ENCODE measurements at regions not wholly inside any gene's neighbourhood (a gene's known extent, or its start where the extent isn't known, plus 50 kb on each side); places are given as distances from the start of the nearest gene placed in this dataset.
"Not testable (repeated sequence)": the region's sequence is repeated elsewhere in the genome, so short reads cannot be mapped to it uniquely, and the experiment has no call there.

- H3K27me3 ChIP-seq (ENCODE audit: insufficient read depth, low read length): no peaks in the 10 kb centered on the region
- no peak overlapping the region for H3K4me3 ChIP-seq (ENCODE audit: insufficient read depth, low read depth, low read length)
Observed at GRCh38 chr13:49855930-49856329, 63.4 kb upstream of the KPNA3 start.

DNA sequence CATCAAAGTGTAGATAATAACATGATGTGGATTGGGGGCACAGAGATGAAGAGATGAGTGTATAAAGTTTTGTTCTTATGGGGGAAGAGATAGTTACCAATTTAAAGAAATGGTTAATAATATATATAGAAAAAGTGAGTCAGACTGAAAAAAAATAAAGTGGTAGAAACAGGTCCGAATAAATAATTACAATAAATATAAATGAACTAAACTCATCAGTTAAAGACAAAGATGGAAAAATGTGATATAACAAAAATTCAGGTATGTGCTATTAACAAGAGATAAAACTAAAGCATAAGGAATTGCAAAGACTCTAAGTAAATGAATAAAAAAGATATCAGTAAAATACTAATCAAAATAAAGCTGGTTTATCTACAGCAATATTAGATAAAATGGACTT is 61.1 kb upstream of the KPNA3 start:
- Histone ChIP-seq H2AFZ (ENCODE audit: low read depth, low read length) (no peak overlapping the region), H3K9ac (ENCODE audit: low read length) (no peak overlapping the region), H3K4me2 (ENCODE audit: low read length) (no peak overlapping the region), H4K20me1 (ENCODE audit: insufficient read depth, low read length) (no peaks in the 10 kb centered on the region), H3K36me3 (ENCODE audit: insufficient read depth, low read length) (no peaks in the 10 kb centered on the region), H3K27me3 (ENCODE audit: insufficient read depth, low read length) (no peaks in the 10 kb centered on the region), H3K4me1 (ENCODE audit: insufficient read depth, low read length) (peaks cover 6% of the 10 kb centered on the region), H3K79me2 (ENCODE audit: insufficient read depth, low read length) (no peaks in the 10 kb centered on the region), H3K4me3 (ENCODE audit: insufficient read depth, low read depth, low read length) (no peak overlapping the region), H3K9me3 (ENCODE audit: insufficient read depth, low read depth, low read length) (peaks cover 8% of the 10 kb centered on the region), H3K27ac (ENCODE audit: low read depth, low read length) (no peak overlapping the region)
- FAIRE-seq: no peak
- TF ChIP-seq CTCF (IDR thresholded peaks at IDR 0.05; ENCODE audit: insufficient read depth, low read depth, low read length) (no peak), EZH2 (IDR thresholded peaks at IDR 0.05; ENCODE audit: insufficient read depth, low read length) (no peak)
- no peak for DNase-seq (ENCODE audit: low read depth)
- H3K36me3 Mint-ChIP-seq (ENCODE audit: low read depth, unreplicated experiment): no peaks in the 10 kb centered on the region
- peaks cover 4% of the 10 kb centered on the region for H3K9me3 Mint-ChIP-seq (ENCODE audit: unreplicated experiment)
- peaks cover 8% of the 10 kb centered on the region for H3K4me1 Mint-ChIP-seq (ENCODE audit: low read depth, unreplicated experiment)
- no peak overlapping the region for H3K27ac Mint-ChIP-seq (ENCODE audit: unreplicated experiment)
- H3K4me3 Mint-ChIP-seq (ENCODE audit: unreplicated experiment): no peak overlapping the region
- H3K27me3 Mint-ChIP-seq (ENCODE audit: low read depth, unreplicated experiment): no peaks in the 10 kb centered on the region

More at GRCh38 chr13:49855930-49856329, 63.4 kb upstream of the KPNA3 start:
- H3K4me1 ChIP-seq (ENCODE audit: insufficient read depth, low read length): peaks cover 20% of the 10 kb centered on the region
- H3K4me2 ChIP-seq (ENCODE audit: low read length): no peak overlapping the region
- Mint-ChIP-seq H3K4me1 (ENCODE audit: low read depth, unreplicated experiment) (peaks cover 20% of the 10 kb centered on the region), H3K9me3 (ENCODE audit: unreplicated experiment) (peaks cover 4% of the 10 kb centered on the region), H3K4me3 (ENCODE audit: unreplicated experiment) (no peak overlapping the region), H3K27ac (ENCODE audit: unreplicated experiment) (no peak overlapping the region), H3K36me3 (ENCODE audit: low read depth, unreplicated experiment) (no peaks in the 10 kb centered on the region), H3K27me3 (ENCODE audit: low read depth, unreplicated experiment) (no peaks in the 10 kb centered on the region)
- H3K79me2 ChIP-seq (ENCODE audit: insufficient read depth, low read length): no peaks in the 10 kb centered on the region
- H3K27ac ChIP-seq (ENCODE audit: low read depth, low read length): no peak overlapping the region
- FAIRE-seq (no peak), DNase-seq (ENCODE audit: low read depth) (no peak)
- no peak overlapping the region for H2AFZ ChIP-seq (ENCODE audit: low read depth, low read length)
- no peak for TF ChIP-seq CTCF (IDR thresholded peaks at IDR 0.05; ENCODE audit: insufficient read depth, low read depth, low read length)
- TF ChIP-seq EZH2 (IDR thresholded peaks at IDR 0.05; ENCODE audit: insufficient read depth, low read length): no peak
- no peaks in the 10 kb centered on the region for H3K36me3 ChIP-seq (ENCODE audit: insufficient read depth, low read length)
- no peak overlapping the region for H3K9ac ChIP-seq (ENCODE audit: low read length)
- H3K9me3 ChIP-seq (ENCODE audit: insufficient read depth, low read depth, low read length): peaks cover 8% of the 10 kb centered on the region
- no peaks in the 10 kb centered on the region for H4K20me1 ChIP-seq (ENCODE audit: insufficient read depth, low read length)

DNA sequence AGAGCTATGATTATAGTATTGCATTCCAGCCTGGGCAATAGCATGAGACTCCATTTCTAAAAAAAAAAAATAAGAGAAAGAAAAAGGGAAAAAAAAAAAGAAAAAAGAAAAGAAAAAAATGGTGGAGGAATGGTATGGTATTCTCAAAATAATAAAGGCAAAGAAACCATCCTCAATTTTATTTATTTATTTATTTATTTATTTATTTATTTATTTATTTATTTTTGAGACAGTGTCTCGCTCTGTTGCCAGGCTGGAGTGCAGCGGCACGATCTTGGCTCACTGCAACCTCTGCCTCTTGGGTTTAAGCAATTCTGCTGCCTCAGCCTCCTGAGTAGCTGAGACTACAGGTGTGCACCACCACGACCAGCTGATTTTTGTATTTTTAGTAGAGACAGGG is 60.0 kb upstream of the KPNA3 start:
- H3K4me3 ChIP-seq (ENCODE audit: insufficient read depth, low read depth, low read length); H3K4me3 Mint-ChIP-seq (ENCODE audit: unreplicated experiment): not testable (repeated sequence)

More for the DNA sequence above, 60.0 kb upstream of the KPNA3 start:
- H3K4me2 ChIP-seq (ENCODE audit: low read length); H3K4me1 Mint-ChIP-seq (ENCODE audit: low read depth, unreplicated experiment); H3K36me3 ChIP-seq (ENCODE audit: insufficient read depth, low read length); H3K27ac Mint-ChIP-seq (ENCODE audit: unreplicated experiment); H3K27me3 ChIP-seq (ENCODE audit: insufficient read depth, low read length); DNase-seq (ENCODE audit: low read depth); H3K9ac ChIP-seq (ENCODE audit: low read length); H4K20me1 ChIP-seq (ENCODE audit: insufficient read depth, low read length); H3K36me3 Mint-ChIP-seq (ENCODE audit: low read depth, unreplicated experiment); H3K27me3 Mint-ChIP-seq (ENCODE audit: low read depth, unreplicated experiment); FAIRE-seq; H3K79me2 ChIP-seq (ENCODE audit: insufficient read depth, low read length); H3K9me3 ChIP-seq (ENCODE audit: insufficient read depth, low read depth, low read length); H3K27ac ChIP-seq (ENCODE audit: low read depth, low read length); H3K4me1 ChIP-seq (ENCODE audit: insufficient read depth, low read length); H3K9me3 Mint-ChIP-seq (ENCODE audit: unreplicated experiment); H2AFZ ChIP-seq (ENCODE audit: low read depth, low read length): not testable (repeated sequence)
